HG03095 (cell line): ENCODE measurements at regions not wholly inside any gene's neighbourhood (a gene's known extent, or its start where the extent isn't known, plus 50 kb on each side); places are given as distances from the start of the nearest gene placed in this dataset.

Experiments
- ATAC-seq: cut with Tn5 transposase; IDR thresholded peaks from one replicate; pipeline ENCODE4 v1.9.1; 2021; ENCODE audit warnings: moderate library complexity; ENCODE audit not compliant: unreplicated experiment

GRCh38 chr21:34022627-34023335 lies 50.6 kb upstream of the MRPS6 start:
- no peak for ATAC-seq

DNA sequence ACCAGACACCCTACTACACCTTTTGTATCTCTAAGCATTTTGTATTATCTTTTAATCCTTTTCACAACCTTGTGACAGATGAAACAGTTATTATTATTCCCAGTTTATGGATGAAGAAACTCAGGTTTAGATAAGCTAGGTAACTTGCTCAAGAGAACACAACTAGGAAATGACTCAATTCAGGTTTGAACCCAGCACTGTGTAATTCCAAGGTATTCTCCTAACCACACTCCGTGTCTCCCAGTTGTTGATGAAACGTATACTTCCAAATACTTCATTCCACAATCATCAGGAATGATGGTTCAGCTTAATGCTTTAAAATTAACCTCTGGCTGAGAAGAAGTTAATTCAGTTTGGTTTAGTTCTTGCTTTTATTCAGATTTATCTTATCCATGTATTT lies 51.7 kb upstream of the MRPS6 start:
- ATAC-seq: no peak

- no peak for ATAC-seq
Observed at GRCh38 chr21:34020983-34021553, 52.3 kb upstream of the MRPS6 start.

GRCh38 chr21:34020005-34020847 lies 53.2 kb upstream of the MRPS6 start:
- peak; percentile 45 for ATAC-seq

- ATAC-seq: no peak
Observed at GRCh38 chr21:34019402-34019801, 54.0 kb upstream of the MRPS6 start.

- no peak for ATAC-seq
Observed at GRCh38 chr21:34018910-34019309, 54.5 kb upstream of the MRPS6 start.

GRCh38 chr21:34018185-34018584 lies 55.2 kb upstream of the MRPS6 start:
- ATAC-seq: no peak

GRCh38 chr21:34017039-34017961 lies 56.1 kb upstream of the MRPS6 start:
- peak; percentile 31 for ATAC-seq

DNA sequence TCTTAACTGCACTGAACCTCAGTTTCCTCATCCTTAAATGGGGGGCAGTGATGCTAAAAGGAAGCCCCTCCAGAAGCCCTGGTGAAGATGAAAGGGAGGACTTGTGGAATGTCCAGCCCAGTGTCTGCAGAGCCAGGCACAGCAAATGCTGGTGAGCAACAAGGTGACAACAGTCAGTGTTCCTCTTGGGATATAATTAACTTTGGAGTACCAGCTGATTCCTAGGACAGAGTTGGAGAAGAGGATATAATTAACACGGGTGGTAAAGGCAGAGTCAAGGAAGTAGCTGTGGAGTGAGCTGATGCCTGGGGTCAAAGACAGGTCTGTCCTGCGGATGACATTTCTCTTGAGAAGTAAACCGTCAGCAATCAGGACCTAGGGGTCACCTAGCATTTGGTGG lies 60.7 kb upstream of the MRPS6 start:
- ATAC-seq: no peak

GRCh38 chr21:34011660-34012059 lies 61.7 kb upstream of the MRPS6 start:
- ATAC-seq: no peak

DNA sequence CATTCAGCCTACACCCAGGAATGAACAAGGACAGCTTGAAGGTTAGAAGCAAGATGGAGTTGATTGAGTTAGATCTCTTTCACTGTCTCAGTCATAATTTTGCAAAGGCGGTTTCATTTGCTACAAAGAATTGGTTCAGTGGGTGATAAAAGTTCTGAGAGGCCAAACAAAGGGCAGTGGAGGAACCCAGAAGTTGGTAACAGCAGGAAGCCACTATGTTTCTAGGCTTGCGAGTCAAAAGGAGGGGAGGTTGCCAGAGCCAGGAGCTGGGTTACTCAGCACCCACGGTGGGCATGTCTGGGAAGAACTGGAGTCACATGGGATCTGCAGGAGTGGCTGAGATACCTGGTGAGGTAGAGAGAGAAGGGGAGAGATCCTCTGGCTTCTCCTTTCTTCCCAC lies 64.2 kb upstream of the MRPS6 start:
- ATAC-seq: no peak

DNA sequence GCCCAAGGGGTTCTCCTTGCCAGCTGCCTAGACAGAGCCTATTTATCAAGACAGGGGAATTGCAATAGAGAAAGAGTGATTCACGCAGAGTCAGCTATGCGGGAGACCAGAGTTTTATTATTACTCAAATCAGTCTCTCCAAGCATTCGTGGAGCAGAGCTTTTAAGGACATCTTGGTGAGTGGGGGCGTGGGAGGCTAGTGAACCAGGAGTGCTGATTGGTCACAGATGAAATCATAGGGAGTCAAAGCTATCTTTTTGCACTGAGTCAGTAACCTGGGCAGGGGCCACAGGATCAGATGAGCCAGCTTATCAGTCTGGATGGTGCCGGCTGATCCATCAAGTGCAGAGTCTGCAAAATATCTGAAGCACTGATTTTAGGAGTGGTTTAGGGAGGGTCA lies 64.8 kb upstream of the MRPS6 start:
- ATAC-seq: no peak

DNA sequence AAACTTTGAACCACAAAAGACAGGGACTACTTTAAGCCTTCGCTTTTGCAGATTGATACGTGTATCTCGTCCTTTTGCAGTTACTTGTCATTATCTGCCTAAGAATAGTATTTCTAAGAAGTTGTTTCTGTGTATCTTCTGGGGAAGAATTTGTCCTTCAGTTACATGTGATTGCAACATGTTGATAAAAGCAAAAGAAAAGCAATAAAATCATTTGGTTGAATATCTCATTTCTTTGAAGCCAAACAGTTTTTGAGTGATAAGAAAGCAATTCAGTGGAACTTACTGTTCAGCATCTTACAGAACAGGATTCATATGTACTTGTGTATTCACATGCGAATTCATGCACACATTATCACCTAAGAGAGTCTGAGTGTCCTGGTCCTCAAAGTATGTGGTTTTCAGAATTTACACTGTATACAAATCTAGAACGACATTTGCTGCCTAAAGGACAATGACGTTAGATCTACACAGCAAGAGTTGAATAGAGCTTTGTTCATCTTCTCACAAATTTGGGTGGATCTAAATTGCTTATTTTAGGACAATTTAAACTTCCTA lies 66.7 kb upstream of the MRPS6 start:
- ATAC-seq: no peak

DNA sequence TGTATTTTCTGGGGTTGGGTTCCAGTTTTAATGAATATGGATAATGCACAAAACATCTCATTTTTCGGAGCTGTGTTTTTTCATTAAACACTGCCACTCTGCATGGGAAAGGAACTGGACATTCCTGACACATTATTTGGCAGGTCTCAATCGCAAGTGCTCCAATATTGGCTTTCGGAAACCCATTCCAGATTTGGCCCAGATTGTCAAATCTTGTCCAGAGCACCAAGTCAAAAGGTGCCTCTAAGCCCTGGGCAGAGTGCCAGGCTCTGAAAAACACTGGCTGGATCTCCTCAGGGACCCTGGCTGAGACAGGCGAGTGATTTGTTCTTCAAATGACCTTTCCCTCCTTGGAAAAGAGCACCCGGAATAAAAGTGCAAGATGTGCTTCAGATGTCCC lies 68.4 kb upstream of the MRPS6 start:
- ATAC-seq: no peak

GRCh38 chr21:34004013-34004938 lies 69.1 kb upstream of the MRPS6 start:
- no peak for ATAC-seq

DNA sequence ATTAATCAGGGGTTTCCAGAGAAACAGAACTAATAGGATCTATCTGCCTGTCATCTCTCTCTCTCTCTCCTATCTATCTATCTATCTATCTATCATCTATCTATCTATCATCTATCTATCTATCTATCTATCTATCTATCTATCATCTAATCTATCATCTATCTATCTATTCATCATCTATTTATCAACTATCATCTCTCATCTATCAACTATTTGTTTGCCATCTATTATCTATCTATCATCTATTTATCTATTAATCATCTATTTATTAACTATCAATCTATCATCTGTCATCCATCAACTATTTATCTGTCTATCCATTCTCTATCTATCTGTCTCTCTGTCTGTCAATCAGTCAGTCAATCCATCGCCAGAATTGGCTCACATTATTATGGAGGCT lies 70.0 kb upstream of the MRPS6 start:
- no peak for ATAC-seq

DNA sequence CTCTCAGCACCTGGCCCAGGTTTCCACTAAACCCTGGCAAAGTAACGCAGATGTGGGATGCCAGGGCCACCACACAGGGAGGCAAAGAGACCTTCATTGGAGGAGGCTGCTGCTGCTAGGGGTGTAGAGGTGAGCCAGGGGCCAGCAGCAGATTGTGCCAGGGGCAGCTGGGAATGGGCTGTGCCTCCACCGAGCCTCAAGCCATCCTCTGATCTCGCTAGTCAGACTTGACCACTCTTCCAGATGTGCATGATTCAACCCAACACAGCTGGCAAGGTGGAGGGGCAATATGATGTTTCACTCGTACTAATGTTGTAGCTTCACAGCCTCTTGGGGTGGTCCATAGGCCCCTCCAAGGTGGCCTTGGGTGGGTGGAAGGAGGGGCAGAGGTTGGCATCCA lies 73.0 kb upstream of the MRPS6 start:
- ATAC-seq: no peak

GRCh38 chr21:33998809-33999208 lies 74.6 kb upstream of the MRPS6 start:
- no peak for ATAC-seq

- ATAC-seq: no peak
Observed at GRCh38 chr21:33998402-33998801, 75.0 kb upstream of the MRPS6 start.

GRCh38 chr21:33997436-33997835 lies 75.9 kb upstream of the MRPS6 start:
- ATAC-seq: no peak
